ENCODE measurements at regions not wholly inside any gene's neighbourhood (a gene's known extent, or its start where the extent isn't known, plus 50 kb on each side); places are given as distances from the start of the nearest gene placed in this dataset.

- TF ChIP-seq CTCF (conservative IDR thresholded peaks at IDR 0.05), result no peak
Measured at GRCh38 chr2:38138419-38138818, 62.5 kb upstream of the CYP1B1 start.

DNA sequence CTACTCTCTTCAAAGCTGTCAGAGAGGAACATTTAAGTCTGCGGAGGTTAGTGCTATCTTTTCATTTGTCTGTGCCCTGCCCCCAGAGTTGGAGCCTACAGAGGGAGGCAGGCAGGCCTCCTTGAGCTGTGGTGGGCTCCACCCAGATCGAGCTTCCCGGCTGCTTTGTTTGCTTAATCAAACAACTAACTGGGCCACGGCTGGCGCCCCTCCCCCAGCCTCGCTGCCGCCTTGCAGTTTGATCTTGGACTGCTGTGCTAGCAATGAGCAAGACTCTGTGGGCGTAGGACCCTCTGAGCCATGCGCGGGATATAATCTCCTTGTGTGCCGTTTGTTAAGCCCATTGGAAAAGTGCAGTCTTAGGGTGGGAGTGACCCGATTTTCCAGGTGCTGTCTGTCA lies 62.0 kb upstream of the CYP1B1 start:
- peak overlapping the region; percentile 99 for H3K27ac ChIP-seq

More at GRCh38 chr2:38138419-38138818, 62.5 kb upstream of the CYP1B1 start:
- H3K27ac ChIP-seq, result peak overlapping the region; percentile 99

DNA sequence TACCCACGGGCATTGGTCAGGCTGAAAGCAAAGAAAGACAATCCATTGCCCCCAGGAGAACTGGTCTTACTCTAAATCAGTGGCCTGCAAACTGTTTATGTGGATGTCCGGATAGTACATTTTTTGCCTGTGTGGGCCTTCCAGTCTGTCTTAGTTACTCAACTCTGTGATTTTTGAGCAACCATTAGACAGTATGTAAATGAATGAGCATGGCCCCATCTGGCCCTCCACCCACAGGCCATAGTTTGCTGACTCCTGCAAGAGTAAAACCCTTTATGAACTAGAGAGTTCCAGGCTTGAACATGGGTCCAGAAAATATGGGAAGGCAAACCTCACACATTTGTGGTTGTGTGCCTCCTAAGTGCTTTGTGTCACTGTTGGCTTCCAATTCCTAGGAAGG lies 55.7 kb upstream of the CYP1B1 start:
- no peak for TF ChIP-seq CTCF (conservative IDR thresholded peaks at IDR 0.05)
- no peak overlapping the region for H3K27ac ChIP-seq

- TF ChIP-seq CTCF (conservative IDR thresholded peaks at IDR 0.05), result no peak
- H3K27ac ChIP-seq, result no peak overlapping the region
Measured at GRCh38 chr2:38130876-38131275, 54.9 kb upstream of the CYP1B1 start.

- H3K27ac ChIP-seq, result no peak overlapping the region
- no peak for TF ChIP-seq CTCF (conservative IDR thresholded peaks at IDR 0.05)
Measured at GRCh38 chr2:38129987-38130386, 54.0 kb upstream of the CYP1B1 start.

GRCh38 chr2:38129481-38129880 lies 53.5 kb upstream of the CYP1B1 start:
- TF ChIP-seq CTCF (conservative IDR thresholded peaks at IDR 0.05), result no peak

DNA sequence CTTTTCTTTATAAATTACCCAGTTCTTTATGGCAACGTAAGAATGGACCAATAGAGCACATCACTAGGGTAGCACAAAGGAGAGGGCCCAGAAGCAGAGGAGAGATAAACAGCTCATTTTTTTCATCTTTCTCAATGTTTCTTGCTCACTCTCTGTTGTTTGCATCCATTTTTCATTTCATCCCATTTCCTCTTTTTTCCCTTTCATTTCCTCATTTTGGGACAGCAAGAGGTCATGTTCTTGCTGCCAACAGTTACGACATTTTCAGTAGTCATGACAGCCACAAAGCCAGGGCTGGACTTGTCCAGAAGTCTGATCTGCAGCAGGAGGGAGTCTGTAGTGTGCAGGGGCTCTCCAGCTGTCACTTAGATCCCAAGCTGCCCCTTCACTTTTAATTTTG lies 52.7 kb upstream of the CYP1B1 start:
- TF ChIP-seq CTCF (conservative IDR thresholded peaks at IDR 0.05), result no peak
- H3K27ac ChIP-seq, result no peak overlapping the region

More at GRCh38 chr2:38129481-38129880, 53.5 kb upstream of the CYP1B1 start:
- no peak overlapping the region for H3K27ac ChIP-seq

DNA sequence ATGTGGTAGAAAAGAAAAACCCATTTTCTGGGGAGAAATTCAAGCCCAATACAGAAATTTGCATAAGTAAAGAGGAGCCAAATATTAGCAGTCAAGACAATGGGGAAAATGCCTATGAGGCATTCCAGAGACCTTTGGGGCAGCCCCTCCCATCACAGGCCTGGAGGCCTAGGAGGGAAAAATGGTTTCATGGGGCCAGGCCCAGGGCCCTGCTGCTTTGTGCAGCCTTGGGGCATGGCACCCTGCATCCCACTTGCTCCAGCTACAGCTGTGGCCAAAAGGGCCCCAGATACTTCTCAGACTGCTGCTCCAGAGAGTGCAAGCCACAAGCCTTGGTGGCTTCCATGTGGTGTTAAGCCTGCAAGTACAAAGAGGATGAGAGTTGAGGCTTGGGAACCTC lies 51.3 kb upstream of the CYP1B1 start:
- no peak overlapping the region for H3K27ac ChIP-seq
- no peak for TF ChIP-seq CTCF (conservative IDR thresholded peaks at IDR 0.05)

Data from VCaP (cell line).